NB4 (cell line): ENCODE measurements at regions not wholly inside any gene's neighbourhood (a gene's known extent, or its start where the extent isn't known, plus 50 kb on each side); places are given as distances from the start of the nearest gene placed in this dataset.

Experiments used
- CTCF ChIP-seq: IDR thresholded peaks from one replicate; pipeline ENCODE4 v1.5.1; 2012; ENCODE audit warnings: low read depth, low read length
- MYC ChIP-seq: IDR thresholded peaks from 2 replicates; pipeline ENCODE4 v1.6.1; 2011; ENCODE audit warnings: low read depth, low read length

GRCh38 chr2:215189393-215189792 is 51.0 kb upstream of the ABCA12 start:
- TF ChIP-seq CTCF (no peak), MYC (no peak)
